Stimulated activated naive CD8-positive, alpha-beta T cell treated with anti-CD3 and anti-CD28 coated beads, Interleukin-15, Interleukin-2, amounts not matched to agents 100 U/mL and 50 U/mL, for 24 hours (primary cell): ENCODE measurements at regions not wholly inside any gene's neighbourhood (a gene's known extent, or its start where the extent isn't known, plus 50 kb on each side); places are given as distances from the start of the nearest gene placed in this dataset.
"Not testable (repeated sequence)": the region's sequence is repeated elsewhere in the genome, so short reads cannot be mapped to it uniquely, and the experiment has no call there.

Experiments
- ATAC-seq: fragments of 150-1000 bp; cut with Tn5 transposase; one replicate; pipeline ENCODE4 v1.10.0; 2021
- DNase-seq: peaks from one replicate; pipeline ENCODE4 v3.0.0; 2021

GRCh38 chr5:156051972-156052371 lies 275.0 kb upstream of the SGCD start:
- no peak for ATAC-seq
- DNase-seq: no peak

GRCh38 chr5:156052656-156053055 lies 274.3 kb upstream of the SGCD start:
- DNase-seq (no peak), ATAC-seq (no peak)

DNA sequence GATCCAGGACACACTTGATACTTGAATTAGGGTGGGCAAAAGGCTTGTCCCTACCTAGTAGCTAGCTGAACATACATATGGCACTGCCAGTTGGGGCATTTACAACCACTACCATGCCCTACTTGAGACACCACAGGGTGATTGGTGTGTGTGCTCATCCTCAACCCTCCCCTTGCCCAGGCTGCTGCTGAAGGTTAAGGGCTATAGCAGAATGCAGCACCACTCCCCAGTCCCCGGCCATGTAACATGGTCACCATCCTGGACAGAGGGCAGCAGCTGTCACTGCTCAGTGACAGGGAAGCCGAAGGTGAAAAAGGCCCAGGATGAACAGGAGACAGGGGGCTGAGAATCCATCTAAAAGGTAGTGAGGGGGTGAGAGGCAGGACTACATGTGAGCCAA lies 273.9 kb upstream of the SGCD start:
- no peak for ATAC-seq
- DNase-seq: no peak

- DNase-seq (no peak), ATAC-seq (no peak)
Measured at GRCh38 chr5:156076912-156077311, 250.1 kb upstream of the SGCD start.

DNA sequence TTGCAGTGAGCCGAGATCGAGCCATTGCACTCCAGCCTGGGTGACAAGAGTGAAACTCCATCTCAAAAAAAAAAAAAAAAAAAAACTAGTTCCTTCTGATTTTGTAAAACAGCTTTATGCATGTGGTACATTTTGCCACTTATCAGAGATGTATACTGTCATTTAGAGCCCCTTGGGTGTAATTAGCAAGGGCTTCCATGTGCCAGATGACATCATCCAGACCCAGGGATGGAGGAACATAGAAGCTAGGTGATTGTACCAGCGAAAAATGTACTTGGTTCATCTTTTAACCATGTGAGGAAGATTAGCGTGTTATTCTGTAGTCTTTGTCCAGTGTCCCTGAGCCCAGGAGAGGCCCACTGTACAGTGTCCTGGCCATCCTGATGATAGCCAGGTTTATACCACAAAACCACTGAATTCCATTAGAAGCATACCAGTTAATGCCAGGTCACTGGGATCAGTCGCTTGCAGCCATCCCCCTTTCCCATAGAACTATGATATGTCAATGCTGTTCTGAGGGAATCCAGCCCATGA lies 239.3 kb upstream of the SGCD start:
- no peak for ATAC-seq
- no peak for DNase-seq

- not testable (repeated sequence) for DNase-seq, ATAC-seq
Measured at GRCh38 chr5:156089955-156090940, 236.7 kb upstream of the SGCD start.

- DNase-seq (no peak), ATAC-seq (no peak)
Measured at GRCh38 chr5:156093024-156093423, 233.9 kb upstream of the SGCD start.

DNA sequence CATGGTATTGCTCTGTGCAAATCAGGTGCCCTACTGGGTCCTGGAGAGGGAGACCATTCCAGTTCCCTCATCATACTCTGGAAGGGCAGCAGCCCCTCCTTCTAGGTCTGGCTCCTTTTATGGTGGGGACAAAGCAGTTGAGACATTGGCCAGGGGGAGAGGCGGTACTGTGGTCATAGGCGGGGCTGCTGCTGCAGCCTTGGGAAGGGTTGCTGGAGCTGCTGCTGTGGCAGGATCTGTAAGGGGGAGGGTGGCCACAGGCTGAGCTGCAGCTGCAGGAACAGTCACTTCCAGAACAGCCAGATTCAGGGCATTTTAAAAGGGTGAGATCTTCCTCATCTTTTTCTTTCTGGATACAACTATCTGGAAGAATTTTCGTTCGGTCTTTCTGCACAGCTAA lies 233.0 kb upstream of the SGCD start:
- no peak for ATAC-seq

GRCh38 chr5:156095709-156096241 lies 231.2 kb upstream of the SGCD start:
- DNase-seq (no peak), ATAC-seq (no peak)

More for the DNA sequence above, 233.0 kb upstream of the SGCD start:
- DNase-seq: no peak

GRCh38 chr5:156096259-156096658 lies 230.7 kb upstream of the SGCD start:
- ATAC-seq: no peak
- DNase-seq: no peak

DNA sequence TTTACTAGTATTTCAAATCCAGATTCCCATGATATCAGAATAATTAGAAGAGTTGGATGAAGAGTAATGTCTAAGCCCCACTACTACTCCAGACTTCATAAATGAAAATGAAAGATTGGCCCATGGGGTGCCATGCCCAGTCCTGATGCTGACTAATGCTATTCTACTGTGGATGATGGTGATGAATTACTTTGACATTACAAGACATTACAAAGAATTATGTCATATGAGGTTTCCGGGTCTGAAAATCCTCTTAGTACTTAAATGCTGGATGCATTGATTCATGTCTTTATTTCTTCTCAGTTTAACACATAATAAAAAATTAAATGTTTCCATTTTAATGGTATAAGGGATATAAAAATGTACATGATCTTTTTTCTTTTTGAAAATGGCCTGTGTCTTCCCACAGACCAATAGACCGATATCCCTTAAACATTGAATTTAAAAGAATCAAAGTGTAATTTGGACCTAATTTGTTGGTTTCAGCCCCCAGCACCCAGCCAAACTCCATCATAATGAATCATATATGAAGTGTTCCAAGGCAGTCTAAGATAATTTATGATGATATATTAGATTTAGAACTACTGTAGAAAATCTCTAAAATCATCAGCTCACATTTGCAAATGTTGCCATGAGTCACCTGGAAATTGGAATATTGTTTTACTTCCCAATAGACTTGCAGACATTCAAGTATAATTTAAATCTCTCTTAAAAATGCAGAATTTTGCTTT lies 223.6 kb upstream of the SGCD start:
- ATAC-seq (no peak), DNase-seq (no peak)

- DNase-seq (no peak), ATAC-seq (no peak)
Measured at GRCh38 chr5:156109317-156110023, 217.5 kb upstream of the SGCD start.

DNA sequence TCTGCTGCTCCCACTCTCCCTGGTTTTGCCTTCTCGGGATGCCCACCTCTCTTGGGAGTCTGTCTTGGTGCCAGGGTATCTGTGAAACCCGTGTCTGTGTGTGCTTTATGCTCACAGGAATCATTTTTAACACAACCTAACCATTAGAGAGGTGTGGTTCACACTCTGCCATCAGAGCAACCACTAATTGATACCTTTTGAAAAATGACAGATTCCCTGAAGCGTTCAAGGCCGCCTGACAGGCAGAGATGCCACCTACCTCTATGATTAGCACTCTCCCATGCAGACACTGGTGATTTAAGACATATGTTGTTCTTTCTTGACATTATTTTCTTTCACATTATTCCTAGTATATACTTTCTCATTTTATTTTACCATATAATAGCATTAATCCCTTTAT lies 207.3 kb upstream of the SGCD start:
- DNase-seq: no peak
- no peak for ATAC-seq

DNA sequence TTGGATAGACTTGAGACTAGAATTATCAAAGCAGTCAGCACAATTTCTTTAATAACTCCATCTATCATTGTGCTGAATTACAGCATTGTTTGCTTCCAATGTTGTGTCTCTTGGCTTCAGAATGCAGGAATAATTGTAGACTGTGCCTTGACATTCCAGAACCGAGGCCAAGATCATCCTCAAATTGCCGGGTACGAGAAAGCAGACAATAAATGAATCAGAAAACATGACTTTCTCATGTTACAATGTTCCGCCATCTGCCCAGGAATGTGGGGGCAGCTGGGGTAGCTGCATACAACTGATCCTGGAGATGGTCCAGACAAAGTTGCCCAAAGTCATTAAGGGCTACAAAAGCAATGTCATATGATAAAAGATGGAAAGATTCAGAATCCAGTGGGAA lies 206.2 kb upstream of the SGCD start:
- DNase-seq (no peak), ATAC-seq (no peak)

DNA sequence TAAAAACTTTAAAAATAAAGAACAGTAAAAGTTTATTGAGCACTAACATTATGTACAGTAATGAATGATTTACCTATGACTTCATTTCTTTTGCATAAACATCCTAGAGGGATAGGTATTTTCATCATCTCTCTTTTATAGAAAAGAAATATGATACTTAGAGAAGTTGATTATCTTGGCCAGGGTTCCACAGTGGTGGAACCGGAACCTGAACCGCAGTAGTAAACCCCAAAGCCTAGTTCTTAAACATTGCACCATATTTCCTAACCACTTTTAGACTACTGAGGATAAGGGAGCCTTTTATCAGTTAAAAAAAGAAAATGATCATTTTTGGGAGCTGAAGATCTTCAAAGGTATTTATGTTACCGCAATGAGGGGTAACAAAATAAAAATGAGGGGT lies 205.7 kb upstream of the SGCD start:
- no peak for DNase-seq
- no peak for ATAC-seq

- DNase-seq (no peak), ATAC-seq (no peak)
Measured at GRCh38 chr5:156121882-156122281, 205.1 kb upstream of the SGCD start.

DNA sequence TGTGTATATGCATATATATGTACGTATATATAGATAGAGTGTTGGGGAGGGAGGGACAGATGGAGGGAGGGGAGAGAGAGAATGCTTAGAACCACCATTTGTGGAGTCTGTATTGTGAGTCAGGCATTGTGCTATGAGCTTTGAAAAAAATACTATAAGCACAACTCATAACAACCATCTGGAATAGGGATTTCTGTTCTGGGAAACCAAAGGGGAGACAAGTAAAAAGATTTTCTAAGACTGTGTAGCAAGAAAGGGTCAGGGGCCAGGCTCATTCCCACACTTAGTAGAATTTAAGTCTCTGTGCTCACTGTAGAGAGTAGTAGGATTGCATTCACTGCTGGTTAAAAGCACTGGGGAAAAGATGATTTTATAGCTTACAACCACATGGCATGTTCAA lies 202.3 kb upstream of the SGCD start:
- ATAC-seq (no peak), DNase-seq (no peak)

- ATAC-seq: no peak
Measured at GRCh38 chr5:156125118-156125517, 201.8 kb upstream of the SGCD start.

DNA sequence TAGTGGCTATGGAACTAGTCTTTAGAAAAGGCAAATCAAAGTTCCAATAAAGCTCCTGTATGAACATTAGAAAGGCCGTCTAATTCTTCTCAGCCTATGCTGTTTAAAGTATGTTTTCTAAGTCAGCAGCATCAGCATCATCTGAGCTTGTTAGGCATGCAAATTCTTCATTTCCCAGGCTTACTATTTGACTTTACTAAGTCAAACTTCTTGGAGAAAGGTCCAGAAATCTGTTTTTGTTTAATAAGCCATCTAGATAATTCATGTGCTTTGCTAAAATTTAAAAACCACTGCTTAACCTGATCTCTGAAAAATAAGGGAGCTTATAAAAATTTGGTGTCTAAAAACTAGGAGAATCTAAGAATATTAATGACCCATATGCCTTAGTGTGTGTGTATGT lies 200.2 kb upstream of the SGCD start:
- no peak for ATAC-seq

More at GRCh38 chr5:156125118-156125517, 201.8 kb upstream of the SGCD start:
- no peak for DNase-seq

GRCh38 chr5:156128026-156128425 lies 198.9 kb upstream of the SGCD start:
- DNase-seq (no peak), ATAC-seq (no peak)

More for the DNA sequence above, 200.2 kb upstream of the SGCD start:
- DNase-seq: no peak

GRCh38 chr5:156134216-156134615 lies 192.7 kb upstream of the SGCD start:
- DNase-seq (no peak), ATAC-seq (no peak)

DNA sequence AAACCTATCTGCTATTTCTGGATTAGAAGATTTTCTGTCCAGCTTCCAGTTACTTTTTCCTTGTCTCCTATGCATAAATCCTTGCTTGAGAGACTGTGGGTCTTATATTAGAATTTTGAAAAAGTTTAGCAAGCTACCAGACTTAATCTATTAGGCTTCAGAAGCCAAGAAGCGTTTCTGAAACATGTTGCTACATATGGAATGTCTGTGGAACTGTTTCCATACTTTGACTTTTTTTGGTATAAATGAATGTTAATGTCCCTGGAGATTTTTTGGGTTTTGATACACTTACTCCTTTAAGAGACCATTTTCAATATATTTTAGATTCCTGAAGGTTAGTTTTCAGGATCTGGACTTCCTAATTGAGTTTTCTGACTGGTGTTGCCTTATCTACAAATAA lies 191.4 kb upstream of the SGCD start:
- ATAC-seq: no peak
- no peak for DNase-seq
